ENCODE measurements at regions not wholly inside any gene's neighbourhood (a gene's known extent, or its start where the extent isn't known, plus 50 kb on each side); places are given as distances from the start of the nearest gene placed in this dataset.
"Not testable (repeated sequence)": the region's sequence is repeated elsewhere in the genome, so short reads cannot be mapped to it uniquely, and the experiment has no call there.

DNA sequence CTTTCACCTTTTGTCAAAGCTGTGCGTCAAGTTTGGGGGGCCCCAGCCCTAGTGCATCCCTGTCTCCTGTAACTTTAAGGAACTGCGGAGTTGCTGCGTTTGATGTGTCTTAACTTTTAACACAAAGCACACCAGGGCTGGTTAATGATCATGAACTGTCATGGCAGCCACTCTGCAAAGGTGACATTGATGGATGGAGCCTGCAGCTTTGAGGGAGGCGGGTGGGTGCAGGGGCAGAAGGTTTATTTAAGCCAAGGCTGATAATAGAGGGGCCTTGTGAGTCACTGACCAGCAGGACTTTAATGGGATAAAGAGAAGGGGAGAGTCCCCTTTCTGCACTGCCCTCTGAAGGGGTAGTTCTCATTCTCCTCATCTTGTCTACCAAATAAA, 190.2 kb upstream of the GATA6 start:
- no peak overlapping the region for H3K27ac Mint-ChIP-seq
- H3K9me3 Mint-ChIP-seq, result peaks cover 3% of the 10 kb centered on the region
- no peaks in the 10 kb centered on the region for H3K36me3 Mint-ChIP-seq
- no peak overlapping the region for H3K4me3 Mint-ChIP-seq
- no peaks in the 10 kb centered on the region for H3K27me3 Mint-ChIP-seq
- no peaks in the 10 kb centered on the region for H3K4me1 Mint-ChIP-seq
- no peak for ATAC-seq

DNA sequence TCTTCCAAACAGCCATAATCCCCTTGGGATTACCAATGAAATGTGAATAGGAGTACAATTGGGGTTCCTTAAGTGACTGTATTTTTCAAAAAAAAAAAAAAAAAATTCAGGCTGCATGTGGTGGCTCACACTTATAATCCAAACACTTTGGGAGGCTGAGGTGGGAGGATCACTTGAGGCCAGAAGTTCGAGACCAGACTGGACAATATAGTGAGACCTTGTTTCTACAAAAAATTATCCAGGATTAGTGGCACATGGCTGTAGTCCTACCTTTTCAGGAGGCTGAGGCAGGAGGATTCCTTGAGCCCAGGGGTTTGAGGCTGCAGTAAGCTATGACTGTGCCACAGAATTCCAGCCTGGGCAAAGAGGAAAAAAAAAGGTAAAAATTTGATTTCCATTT, 189.6 kb upstream of the GATA6 start:
- no peak overlapping the region for H3K4me3 Mint-ChIP-seq
- H3K36me3 Mint-ChIP-seq, result no peaks in the 10 kb centered on the region
- H3K27me3 Mint-ChIP-seq, result no peaks in the 10 kb centered on the region
- H3K27ac Mint-ChIP-seq, result no peak overlapping the region
- H3K4me1 Mint-ChIP-seq, result no peaks in the 10 kb centered on the region
- no peak for ATAC-seq
- peaks cover 3% of the 10 kb centered on the region for H3K9me3 Mint-ChIP-seq

DNA sequence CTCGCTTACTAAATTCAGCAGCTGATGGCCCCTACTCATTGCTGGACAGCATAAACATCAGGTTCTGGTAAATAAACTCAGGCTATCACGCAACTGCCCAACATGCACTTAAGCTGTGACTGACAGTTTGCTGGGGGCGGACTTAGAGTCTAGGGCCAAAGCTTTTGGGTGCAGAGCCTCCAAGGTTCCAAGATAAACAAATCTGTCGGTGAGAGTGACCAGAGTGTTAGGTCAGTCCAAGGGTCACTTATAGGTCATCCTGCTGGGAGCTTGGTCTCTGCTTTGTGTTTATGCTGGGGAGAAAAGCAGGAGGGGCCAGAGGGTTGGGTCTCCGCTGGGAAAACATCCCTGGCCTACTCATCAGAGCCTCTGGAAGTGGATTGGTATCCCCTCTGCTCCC, 188.6 kb upstream of the GATA6 start:
- Mint-ChIP-seq H3K4me1 (no peaks in the 10 kb centered on the region), H3K27ac (no peak overlapping the region), H3K36me3 (no peaks in the 10 kb centered on the region), H3K9me3 (peaks cover 6% of the 10 kb centered on the region), H3K27me3 (no peaks in the 10 kb centered on the region), H3K4me3 (no peak overlapping the region)
- ATAC-seq, result no peak

DNA sequence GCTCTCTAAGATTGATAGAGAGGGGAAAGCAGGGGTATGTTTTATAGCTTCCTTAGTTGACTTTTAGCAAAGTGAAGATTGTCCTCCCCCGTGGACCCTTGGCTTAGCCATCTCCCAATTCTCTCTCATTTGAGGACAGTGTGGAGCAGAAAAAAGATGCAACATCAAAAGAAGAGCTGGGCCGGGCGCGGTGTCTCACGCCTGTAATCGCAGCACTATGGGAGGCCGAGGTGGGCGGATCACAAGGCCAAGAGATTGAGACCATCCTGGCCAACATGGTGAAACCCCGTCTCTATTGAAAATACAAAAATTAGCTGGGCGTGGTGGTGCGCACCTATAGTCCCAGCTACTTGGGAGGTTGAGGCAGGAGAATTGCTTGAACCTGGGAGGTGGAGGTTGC, 187.9 kb upstream of the GATA6 start:
- not testable (repeated sequence) for H3K27ac Mint-ChIP-seq, H3K27me3 Mint-ChIP-seq, H3K36me3 Mint-ChIP-seq, H3K4me1 Mint-ChIP-seq, H3K9me3 Mint-ChIP-seq, ATAC-seq, H3K4me3 Mint-ChIP-seq

DNA sequence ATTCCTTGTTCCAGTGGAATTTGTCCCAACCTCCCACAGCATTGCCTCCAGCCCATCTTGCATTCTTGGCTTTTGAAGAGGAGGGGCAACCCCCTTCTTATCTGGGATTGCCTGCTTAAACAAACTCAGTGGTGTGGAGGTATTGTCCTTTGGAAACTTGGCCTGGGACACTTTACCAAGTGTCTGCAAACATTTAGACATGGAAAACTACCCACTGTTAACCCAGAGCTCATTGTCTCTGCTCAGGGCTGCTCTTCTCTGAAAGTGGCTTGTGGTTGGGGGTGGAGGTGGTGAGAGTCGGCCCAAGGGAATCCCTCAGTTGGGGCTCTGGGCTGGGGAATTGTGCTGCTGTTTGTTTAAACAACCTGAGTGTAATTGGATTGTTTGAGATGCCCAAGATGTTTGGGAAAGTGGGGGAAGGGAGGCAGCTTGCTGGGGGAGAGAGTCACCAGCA, 178.3 kb upstream of the GATA6 start:
- Mint-ChIP-seq H3K27ac (no peak overlapping the region), H3K9me3 (peaks cover 2% of the 10 kb centered on the region), H3K27me3 (peaks cover 15% of the 10 kb centered on the region), H3K4me3 (no peak overlapping the region), H3K4me1 (no peaks in the 10 kb centered on the region), H3K36me3 (no peaks in the 10 kb centered on the region)
- ATAC-seq, result no peak

DNA sequence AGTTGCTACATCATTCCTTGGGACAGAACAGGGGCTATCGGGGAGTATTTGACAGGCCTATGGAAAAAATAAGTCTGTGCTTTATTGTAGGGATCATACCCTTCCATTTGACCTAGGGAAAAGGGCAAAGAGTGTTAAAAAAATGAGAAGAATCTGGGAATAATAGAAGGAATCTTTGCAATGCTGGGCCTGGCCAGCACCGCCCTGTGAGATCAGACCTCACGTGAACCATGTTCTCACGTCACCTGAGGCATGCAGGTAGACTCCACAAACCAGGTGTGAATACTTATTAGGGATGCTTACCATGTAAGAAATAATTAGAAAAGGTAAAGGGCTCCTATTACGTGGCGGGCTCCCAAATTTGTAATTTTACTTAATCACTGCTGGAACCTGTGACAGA, 177.5 kb upstream of the GATA6 start:
- Mint-ChIP-seq H3K27ac (no peak overlapping the region), H3K4me3 (no peak overlapping the region), H3K4me1 (no peaks in the 10 kb centered on the region), H3K27me3 (peaks cover 15% of the 10 kb centered on the region), H3K9me3 (peaks cover 2% of the 10 kb centered on the region), H3K36me3 (no peaks in the 10 kb centered on the region)
- no peak for ATAC-seq

DNA sequence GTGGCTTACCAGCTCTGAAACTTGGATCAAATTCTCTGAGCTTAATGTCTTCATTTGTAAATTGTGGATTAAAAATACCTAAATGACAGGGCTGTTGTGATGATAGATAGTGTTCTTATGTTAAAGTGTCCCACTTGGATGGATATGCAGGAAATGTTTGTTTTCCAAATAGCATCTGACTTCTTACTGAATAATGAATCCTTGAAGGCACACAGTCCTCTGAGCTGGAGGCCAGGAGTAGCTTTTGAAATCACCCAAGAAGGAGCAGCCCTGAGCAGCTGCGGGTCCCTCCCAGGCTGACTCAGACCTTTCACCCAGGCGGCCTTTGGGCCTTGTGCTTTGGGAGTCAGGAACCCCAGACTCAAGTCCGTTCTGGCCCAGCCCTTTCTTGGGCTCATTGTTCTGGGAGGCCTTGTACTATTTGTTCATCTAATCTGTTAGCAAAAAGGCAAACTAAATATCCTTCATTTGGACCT, 173.0 kb upstream of the GATA6 start:
- Mint-ChIP-seq H3K27ac (no peak overlapping the region), H3K36me3 (no peaks in the 10 kb centered on the region), H3K9me3 (no peaks in the 10 kb centered on the region), H3K4me3 (no peak overlapping the region), H3K4me1 (peaks cover 6% of the 10 kb centered on the region), H3K27me3 (peaks cover 15% of the 10 kb centered on the region)
- no peak for ATAC-seq

DNA sequence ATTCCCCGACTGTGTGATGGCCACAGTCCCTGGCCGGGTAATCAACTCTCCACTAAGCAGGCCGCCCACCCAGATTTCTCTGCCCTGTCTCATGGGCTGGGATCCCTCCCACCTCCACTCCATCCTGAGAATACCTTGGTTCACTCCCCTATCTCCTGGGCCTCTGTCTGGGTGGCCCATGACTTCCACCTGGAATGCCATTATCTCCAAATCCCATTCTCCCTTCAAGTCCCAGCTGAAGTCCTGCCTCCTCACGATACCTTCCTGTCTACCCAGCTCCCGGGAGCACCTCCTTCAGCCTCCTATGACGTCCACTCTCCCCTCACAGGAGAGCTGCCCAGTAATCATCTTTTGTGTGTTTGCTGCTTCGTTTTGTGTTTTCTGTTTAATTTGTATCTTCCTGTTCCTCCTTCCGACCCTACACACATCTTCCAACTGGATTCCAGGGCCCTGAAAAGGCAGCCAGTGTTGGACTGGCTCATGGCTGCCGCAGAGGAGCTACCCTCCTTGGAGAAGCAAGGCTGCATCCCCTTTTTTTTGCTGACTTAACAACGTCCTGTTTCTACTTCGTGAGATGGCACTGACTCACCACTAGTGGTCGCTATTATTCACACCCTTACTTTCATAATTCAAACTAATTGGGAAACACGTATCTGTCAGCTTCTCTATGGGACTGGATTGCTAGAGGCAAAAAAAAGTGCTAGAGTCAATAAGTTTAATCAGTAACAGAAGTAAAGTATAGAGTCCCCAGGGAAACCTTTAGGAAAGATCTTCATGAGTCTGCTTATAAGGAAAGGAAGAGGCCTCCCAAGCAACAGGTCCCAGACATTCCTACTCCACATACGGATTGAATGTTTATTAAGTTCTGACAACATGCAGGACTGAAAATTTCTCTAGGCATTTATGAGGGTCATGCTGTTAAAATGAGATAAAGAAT, 171.9 kb upstream of the GATA6 start:
- H3K27me3 Mint-ChIP-seq, result peaks cover 15% of the 10 kb centered on the region
- H3K36me3 Mint-ChIP-seq, result no peaks in the 10 kb centered on the region
- H3K9me3 Mint-ChIP-seq, result no peaks in the 10 kb centered on the region
- H3K4me3 Mint-ChIP-seq, result no peak overlapping the region
- no peak overlapping the region for H3K27ac Mint-ChIP-seq
- H3K4me1 Mint-ChIP-seq, result peaks cover 6% of the 10 kb centered on the region
- ATAC-seq, result no peak

DNA sequence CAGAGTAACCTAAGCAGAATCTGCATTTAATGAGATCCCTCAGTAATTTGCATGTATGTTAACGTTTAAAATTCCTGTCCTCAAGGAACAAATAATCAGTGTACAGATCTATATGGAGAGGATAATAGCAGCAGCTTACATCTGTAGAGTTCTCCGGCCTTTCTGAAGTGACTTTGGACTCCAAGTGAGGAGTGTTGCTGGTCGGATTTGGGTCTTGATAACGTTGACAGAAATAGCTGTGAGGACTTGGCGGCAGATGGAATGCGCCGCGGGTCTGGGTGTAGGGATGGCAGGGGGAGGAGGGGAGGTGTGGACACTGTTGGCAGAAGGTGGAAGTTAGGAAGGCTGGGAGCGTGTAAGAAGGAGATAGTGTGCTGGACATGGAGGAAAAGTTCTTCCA, 170.9 kb upstream of the GATA6 start:
- no peak overlapping the region for H3K4me3 Mint-ChIP-seq
- no peak for ATAC-seq
- H3K27me3 Mint-ChIP-seq, result peaks cover 15% of the 10 kb centered on the region
- H3K36me3 Mint-ChIP-seq, result no peaks in the 10 kb centered on the region
- no peak overlapping the region for H3K27ac Mint-ChIP-seq
- no peaks in the 10 kb centered on the region for H3K9me3 Mint-ChIP-seq
- peaks cover 6% of the 10 kb centered on the region for H3K4me1 Mint-ChIP-seq

DNA sequence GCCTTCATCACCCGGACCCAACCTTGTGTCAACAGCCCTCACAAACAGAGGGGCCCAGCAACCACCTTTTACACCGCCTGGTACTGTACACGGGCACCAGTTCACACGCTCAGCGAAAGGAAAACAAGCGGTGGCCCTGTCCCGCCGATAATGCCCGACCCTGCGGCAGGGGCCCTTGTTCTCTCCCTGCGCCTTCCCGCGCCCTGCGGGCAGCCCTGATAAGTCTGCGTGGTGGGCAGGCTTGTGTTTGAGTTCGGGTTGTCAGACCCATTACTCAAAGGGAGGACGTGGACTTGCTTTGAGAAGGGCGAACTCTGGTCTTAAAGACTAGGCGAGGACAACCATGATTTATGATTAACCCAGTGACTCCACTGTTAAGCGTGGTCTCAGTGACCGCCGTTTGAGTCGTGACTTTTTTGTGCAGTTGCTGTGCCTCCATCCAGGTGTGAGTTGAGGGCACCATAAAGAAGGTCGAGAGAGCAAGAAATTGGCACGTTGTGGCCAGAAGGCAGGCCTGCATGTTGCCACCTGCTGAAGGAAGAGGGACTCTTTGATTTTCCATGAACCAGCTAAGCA, 167.4 kb upstream of the GATA6 start:
- H3K4me1 Mint-ChIP-seq, result peaks cover 6% of the 10 kb centered on the region
- H3K36me3 Mint-ChIP-seq, result no peaks in the 10 kb centered on the region
- no peak for ATAC-seq
- no peak overlapping the region for H3K4me3 Mint-ChIP-seq
- H3K9me3 Mint-ChIP-seq, result no peaks in the 10 kb centered on the region
- H3K27ac Mint-ChIP-seq, result no peak overlapping the region
- no peaks in the 10 kb centered on the region for H3K27me3 Mint-ChIP-seq

DNA sequence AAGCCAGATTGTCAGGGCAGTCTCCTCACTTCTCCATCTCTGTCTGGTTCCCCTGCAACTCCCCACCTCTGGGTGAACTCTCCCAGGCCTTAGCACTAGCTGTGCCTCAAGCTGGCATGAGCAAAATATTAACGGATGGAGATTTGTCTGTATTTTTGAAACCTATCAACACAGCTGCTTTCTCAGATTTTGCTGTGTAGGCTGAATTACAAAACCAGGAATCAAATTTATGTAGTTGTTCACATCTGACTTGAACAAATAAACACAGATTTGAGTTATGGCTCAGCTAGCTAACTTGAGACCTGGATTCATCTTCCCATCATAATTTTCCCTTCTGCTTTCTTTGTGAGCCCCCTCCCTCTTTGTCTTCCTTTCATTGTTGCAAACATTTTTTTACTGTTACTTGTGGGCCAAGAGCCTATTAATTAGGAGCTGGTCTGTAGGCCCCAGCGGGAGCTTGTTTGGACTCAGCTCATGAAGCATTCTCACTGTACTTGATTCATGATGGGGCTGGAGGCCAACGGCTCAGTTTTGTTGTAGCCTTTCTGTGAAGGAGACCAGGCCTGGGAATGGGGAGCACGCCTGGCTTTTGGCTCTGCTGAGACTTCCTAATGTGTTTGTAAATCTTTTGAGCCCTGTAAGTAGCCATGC, 164.1 kb upstream of the GATA6 start:
- ATAC-seq, result no peak
- Mint-ChIP-seq H3K4me1 (no peaks in the 10 kb centered on the region), H3K27ac (no peak overlapping the region), H3K36me3 (no peaks in the 10 kb centered on the region), H3K9me3 (peaks cover 3% of the 10 kb centered on the region), H3K4me3 (no peak overlapping the region), H3K27me3 (no peaks in the 10 kb centered on the region)

DNA sequence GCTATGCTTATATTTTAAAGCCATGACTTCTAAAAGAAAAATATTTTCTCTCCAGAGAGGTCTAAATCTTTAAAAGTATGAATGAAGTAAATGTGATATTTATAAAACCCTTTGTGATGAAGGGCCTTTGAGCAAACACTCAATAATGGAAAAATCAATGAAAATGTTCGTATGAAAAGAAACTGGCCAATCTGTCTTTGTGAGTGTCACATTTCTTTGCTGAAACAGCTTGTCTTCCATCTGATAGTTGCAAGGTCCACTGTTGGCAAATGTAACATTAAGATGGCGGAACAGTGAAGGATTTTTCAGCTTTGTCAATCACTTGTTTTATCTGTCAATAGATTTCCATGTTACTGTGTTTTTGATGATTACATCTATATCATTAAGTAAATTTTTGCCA, 162.9 kb upstream of the GATA6 start:
- Mint-ChIP-seq H3K4me1 (no peaks in the 10 kb centered on the region), H3K4me3 (no peak overlapping the region), H3K36me3 (no peaks in the 10 kb centered on the region), H3K9me3 (peaks cover 6% of the 10 kb centered on the region), H3K27ac (no peak overlapping the region), H3K27me3 (no peaks in the 10 kb centered on the region)
- no peak for ATAC-seq

DNA sequence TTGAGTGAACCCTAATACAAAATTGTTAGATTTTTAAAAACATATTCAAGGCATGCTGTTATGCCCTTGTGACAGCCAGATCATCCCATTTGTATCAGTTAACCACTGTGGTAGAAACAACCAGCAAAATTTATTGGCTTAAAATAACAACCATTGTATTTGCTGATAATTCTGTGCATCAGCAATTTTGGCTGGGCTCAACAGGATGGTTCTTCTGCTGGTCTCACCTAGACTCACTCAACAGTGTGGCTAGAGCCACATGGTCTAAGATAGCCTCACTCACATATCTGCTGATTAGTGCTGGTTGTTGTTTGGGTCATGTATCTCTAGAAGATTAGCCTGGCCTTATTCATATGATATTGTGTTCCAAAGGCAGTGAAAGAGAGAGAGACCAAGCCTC, 160.1 kb upstream of the GATA6 start:
- Mint-ChIP-seq H3K9me3 (peaks cover 13% of the 10 kb centered on the region), H3K27me3 (no peaks in the 10 kb centered on the region), H3K4me1 (no peaks in the 10 kb centered on the region), H3K4me3 (no peak overlapping the region), H3K36me3 (no peaks in the 10 kb centered on the region), H3K27ac (no peak overlapping the region)
- no peak for ATAC-seq

DNA sequence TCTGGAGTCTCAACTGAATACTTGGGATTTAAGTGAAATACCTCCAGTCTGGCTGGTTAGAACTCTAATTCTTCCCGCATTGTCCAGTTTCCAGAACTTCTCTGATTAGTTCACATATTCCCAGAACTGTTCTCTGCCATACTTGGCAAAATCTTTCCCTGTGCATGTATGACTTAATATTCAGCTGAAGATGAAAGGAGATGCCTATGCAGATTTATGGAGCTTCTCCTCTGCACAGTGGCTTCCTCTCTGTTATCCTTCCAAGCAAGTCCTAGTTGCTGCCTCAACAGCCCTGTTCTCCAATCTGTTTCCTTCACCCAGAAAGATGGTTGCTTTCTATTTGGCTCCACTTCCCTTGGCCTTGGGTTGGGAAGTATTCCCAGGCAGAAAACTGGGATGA, 155.4 kb upstream of the GATA6 start:
- ATAC-seq, result no peak
- H3K36me3 Mint-ChIP-seq, result no peaks in the 10 kb centered on the region
- peaks cover 13% of the 10 kb centered on the region for H3K9me3 Mint-ChIP-seq

DNA sequence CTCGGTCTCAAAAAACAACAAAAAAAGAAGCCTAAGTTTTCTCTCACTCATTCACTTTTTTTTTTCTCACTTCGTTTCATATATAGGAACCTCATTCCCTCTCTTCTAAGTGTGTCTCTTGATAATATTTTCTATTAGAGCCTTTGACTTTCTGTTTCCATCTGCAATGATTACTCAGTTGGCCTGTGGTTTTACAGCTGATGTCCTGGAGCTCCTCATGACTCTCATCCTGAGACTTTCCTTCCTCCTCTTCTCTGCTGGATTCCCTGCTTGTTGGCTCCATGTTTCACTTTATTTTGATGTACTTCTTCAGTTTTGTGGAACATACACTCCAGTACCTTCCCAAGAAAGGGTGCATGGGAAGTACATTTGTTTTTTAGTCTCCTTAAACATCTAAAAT, 154.2 kb upstream of the GATA6 start:
- Mint-ChIP-seq H3K27me3 (no peaks in the 10 kb centered on the region), H3K4me3 (no peak overlapping the region), H3K36me3 (no peaks in the 10 kb centered on the region), H3K27ac (no peak overlapping the region), H3K9me3 (peaks cover 13% of the 10 kb centered on the region), H3K4me1 (no peaks in the 10 kb centered on the region)
- ATAC-seq, result no peak

More for the DNA sequence above, 155.4 kb upstream of the GATA6 start:
- H3K27ac Mint-ChIP-seq, result no peak overlapping the region
- no peak overlapping the region for H3K4me3 Mint-ChIP-seq
- H3K27me3 Mint-ChIP-seq, result no peaks in the 10 kb centered on the region
- no peaks in the 10 kb centered on the region for H3K4me1 Mint-ChIP-seq

DNA sequence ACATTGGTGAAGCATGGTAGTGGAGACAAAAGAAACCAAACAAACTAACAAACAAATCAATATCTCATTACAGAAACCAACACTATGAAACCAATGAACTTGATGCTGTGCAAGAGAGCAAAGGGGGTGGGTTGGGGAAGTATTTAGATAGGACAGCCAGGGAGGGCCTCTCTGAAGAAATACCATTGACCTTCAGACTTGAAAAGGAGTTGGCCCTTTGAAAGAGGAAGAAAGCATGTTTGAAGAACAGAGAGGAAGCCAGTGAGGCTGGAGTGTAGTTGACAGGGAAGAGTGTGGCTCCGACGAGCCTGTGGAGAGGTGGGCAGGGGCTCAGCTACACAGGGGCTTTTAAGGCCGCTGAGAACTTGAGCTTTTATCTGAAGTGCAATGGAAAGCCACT, 151.0 kb upstream of the GATA6 start:
- Mint-ChIP-seq H3K4me1 (no peaks in the 10 kb centered on the region), H3K9me3 (peaks cover 9% of the 10 kb centered on the region), H3K27ac (no peak overlapping the region), H3K4me3 (no peak overlapping the region), H3K27me3 (no peaks in the 10 kb centered on the region), H3K36me3 (no peaks in the 10 kb centered on the region)
- no peak for ATAC-seq

Measured in stimulated activated memory B cell treated with anti-CD40 and anti-IgM and Interleukin-4, amounts not matched to agents 10 μg/mL and 1 μg/mL and 100 μg/mL, for 72 hours (primary cell).